Smooth muscle cell of the brain vasculature (primary cell): ENCODE measurements at regions not wholly inside any gene's neighbourhood (a gene's known extent, or its start where the extent isn't known, plus 50 kb on each side); places are given as distances from the start of the nearest gene placed in this dataset.
"Not testable (repeated sequence)": the region's sequence is repeated elsewhere in the genome, so short reads cannot be mapped to it uniquely, and the experiment has no call there.

Source experiments
- DNase-seq: peaks from one replicate; pipeline ENCODE4 v3.0.0-alpha.2; 2012; ENCODE audit warnings: low read depth, low spot score

GRCh38 chr3:75126556-75126955, 512.1 kb upstream of the CNTN3 start:
- DNase-seq = no peak

GRCh38 chr3:75129101-75129500, 514.6 kb upstream of the CNTN3 start:
- DNase-seq = no peak

DNA sequence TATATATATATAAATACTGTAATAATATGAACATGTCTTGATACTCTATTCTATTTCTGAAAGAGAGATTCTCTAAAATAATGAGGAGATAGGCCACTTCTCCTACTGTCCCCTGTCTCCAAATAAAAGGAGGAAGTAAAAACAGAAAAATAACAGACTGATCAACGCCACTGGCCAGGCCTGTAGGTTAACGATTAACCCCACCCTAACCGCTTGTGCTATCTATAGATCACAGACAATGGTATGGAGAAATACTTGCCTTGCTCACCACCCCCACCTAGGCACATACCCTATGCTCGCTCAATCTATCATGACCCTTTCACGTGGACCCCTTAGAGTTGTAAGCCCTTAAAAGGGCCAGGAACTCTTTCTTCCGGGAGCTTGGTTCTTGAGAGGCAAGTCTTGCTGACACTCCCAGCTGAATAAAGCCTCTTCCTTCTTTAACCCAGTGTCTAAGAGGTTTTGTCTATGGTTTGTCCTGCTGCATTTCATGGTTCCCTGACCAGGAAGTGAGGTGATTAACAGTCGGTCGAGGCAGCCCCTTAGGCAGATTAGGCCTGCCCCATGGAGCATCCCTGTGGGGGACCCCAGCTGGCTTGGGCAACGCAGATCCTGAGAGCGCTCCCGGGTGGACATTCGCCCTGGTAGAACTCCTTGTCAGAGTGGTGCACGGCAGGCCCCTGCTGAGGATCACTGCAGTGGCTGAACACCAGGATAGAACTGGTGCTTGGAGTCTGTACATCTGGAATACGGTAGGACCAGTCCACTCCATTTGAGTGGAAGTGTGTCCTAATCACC, 521.8 kb upstream of the CNTN3 start:
- DNase-seq = no peak

DNA sequence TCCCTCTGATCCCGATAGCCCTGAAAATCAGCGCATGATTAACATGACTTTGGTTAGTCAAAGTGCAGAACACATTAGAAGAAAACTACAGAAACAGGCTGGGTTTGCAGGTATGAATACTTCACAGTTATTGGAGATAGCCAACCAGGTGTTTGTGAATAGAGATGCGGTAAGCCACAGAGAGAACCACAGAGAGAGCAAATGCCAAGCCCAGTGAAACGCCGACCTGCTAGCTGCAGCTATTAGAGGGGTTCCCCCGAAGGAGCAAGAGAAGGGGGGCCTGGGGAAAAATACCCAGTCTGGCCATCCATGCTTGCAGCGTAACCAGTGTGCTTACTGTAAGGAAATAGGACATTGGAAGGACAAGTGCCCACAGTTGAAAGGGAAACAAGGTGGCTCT, 523.9 kb upstream of the CNTN3 start:
- no peak for DNase-seq

DNA sequence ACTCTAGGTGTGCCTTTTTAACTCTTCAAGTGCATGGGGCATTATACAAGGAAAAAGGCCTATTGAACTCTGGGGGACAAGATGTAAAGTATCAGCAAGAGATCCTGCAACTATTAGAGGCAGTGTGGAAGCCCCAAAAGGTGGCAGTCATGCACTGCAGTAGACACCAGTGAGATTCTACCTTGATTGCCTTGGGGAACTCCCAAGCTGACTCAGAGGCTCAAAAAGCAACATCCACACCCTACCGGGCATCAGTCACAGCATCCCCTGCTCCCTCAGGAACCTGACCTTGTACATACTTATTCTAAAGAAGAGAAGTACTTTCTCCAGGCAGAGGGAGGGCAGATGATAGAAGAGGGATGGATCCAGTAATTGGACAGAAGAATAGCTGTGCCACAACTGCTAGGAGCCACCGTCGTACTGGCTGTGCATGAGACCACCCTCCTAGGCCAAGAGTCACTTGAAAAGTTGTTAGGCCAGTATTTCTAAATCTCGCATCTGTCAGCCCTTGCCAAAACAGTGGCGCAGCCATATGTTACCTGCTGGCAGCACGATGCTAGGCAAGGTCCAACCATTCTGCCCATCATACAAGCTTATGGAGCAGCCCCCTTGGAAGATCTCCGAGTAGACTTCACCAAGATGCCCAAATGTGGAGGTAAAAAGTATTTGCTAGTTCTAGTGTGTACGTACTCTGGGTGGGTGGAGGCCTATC, 523.1 kb upstream of the FRG2C start:
- DNase-seq = no peak

DNA sequence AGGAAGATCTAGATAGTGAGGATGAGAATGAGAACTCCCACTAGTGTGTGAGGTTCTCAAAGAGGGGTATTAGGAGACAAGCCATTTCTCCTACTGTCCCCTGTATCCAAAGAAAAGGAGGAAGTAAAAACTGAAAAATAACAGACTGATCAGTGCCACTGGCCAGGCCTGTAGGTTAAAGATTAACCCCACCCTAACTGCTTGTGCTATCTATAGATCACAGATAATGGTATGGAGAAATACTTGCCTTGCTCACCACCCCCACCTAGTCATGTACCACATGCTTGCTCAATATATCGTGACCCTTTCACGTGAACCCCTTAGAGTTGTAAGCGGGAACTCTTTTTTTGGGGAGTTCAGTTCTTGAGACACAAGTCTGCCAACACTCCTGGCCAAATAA, 519.7 kb upstream of the FRG2C start:
- DNase-seq = no peak

- DNase-seq = no peak
These were observed 492.4 kb upstream of the FRG2C start for GRCh38 chr3:75171630-75172230.

- no peak for DNase-seq
These were observed 487.2 kb upstream of the FRG2C start for GRCh38 chr3:75176937-75177336.

GRCh38 chr3:75180235-75180944, 483.7 kb upstream of the FRG2C start:
- no peak for DNase-seq

DNA sequence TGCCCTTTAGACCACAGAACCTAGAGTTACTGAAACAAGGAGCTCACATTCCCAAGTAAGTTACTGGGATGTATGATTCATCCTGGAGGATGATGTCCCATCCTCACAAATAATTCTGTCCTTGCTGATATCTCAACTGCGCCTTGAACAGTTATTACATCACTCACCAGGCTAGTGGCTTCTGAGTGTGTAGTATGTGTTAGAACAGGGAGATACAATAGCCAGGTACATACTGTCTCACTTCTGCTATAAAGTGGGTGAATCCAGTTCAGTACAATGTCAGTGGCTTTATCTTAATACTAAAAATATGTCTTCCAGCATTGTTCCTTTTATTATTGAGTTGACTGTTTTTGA, 483.2 kb upstream of the FRG2C start:
- no peak for DNase-seq

- no peak for DNase-seq
These were observed 475.2 kb upstream of the FRG2C start for GRCh38 chr3:75188962-75189361.

- peak; percentile 4 for DNase-seq
These were observed 471.9 kb upstream of the FRG2C start for GRCh38 chr3:75192146-75192616.

- DNase-seq = no peak
These were observed 470.3 kb upstream of the FRG2C start for GRCh38 chr3:75193797-75194196.

DNA sequence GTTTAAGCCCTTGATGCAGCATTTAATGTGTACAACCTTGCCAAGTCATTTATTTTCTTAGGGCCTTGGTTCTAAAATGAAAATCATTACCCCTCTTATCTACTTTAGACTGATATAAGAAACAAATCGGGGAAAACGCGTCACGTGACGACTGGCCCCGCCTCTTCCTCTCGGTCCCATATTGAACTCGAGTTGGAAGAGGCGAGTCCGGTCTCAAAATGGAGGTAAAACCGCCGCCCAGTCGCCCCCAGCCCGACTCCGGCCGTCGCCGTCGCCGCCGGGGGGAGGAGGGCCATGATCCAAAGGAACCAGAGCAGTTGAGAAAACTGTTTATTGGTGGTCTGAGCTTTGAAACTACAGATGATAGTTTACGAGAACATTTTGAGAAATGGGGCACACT, 449.8 kb upstream of the FRG2C start:
- not testable (repeated sequence) for DNase-seq

DNA sequence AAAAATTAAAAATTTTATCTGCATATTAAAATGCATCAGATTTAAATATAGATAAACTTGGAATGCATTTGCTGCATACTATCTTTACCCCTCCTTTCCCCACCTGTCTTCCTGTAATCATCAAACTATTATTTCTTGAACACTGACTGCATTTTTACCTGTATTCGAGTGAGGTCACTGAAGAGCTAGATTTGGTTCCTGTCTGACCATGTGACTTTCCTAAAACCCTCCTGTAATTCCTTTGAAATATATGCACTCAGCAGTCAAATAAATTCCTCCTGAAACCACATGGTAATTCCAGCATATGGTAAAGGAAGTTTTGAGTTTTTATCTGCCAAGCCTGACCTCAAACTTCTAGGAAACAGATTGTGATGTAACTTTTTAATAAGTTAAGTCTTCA, 445.6 kb upstream of the FRG2C start:
- DNase-seq = no peak

DNA sequence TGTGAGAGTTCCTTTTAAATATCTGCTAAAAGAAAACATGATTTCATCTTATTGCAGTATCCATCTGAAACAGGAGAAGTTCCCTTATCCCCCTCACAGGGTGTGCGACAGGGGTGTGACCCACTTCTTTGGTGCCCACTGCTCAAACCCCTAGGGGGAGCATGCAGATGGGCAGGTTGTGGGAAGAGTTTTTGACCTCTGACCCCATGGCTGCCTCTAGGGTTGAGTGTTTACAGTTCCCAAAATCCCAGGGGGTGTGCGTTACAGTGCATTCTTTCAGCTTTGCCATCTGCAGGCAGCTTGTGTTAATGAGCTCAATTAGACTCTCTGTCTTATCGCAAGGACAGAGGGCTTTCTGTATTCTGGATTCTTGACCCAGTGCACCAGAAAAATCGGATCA, 443.2 kb upstream of the FRG2C start:
- DNase-seq = no peak

GRCh38 chr3:75224412-75224811, 439.7 kb upstream of the FRG2C start:
- DNase-seq = no peak

GRCh38 chr3:75232216-75232615, 431.9 kb upstream of the FRG2C start:
- DNase-seq = no peak

GRCh38 chr3:75235631-75236030, 428.5 kb upstream of the FRG2C start:
- DNase-seq = no peak

GRCh38 chr3:75237053-75237452, 427.1 kb upstream of the FRG2C start:
- no peak for DNase-seq

- no peak for DNase-seq
These were observed 426.7 kb upstream of the FRG2C start for GRCh38 chr3:75237477-75237876.
